ENCODE measurements at regions not wholly inside any gene's neighbourhood (a gene's known extent, or its start where the extent isn't known, plus 50 kb on each side); places are given as distances from the start of the nearest gene placed in this dataset.

DNA sequence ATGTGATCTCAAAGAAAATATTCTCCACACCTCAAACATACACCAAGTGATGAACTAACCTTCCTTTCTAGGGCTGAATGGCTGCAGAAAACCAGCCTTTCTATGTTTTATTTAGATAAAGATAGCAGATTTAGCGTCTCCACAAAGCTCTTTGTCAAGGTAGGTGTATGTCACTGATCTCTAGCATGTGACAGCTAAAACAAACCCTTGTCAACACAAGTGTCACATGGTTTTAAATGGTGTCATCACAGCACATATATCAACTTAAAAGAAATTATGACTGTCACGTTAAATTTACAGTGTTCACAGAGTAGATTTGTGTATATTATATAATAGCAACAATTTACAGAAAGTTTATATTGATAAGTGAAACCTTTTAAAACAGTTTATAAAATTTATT is 58.3 kb downstream of the TENT5A start:
- Histone ChIP-seq H3K4me3 (no peak overlapping the region), H3K9ac (ENCODE audit: control insufficient read depth, insufficient read depth, low read length) (no peak overlapping the region), H3K9me3 (replicated peaks; ENCODE audit: control insufficient read depth, insufficient read depth, low read length) (no peaks in the 10 kb centered on the region), H3K27ac (ENCODE audit: control insufficient read depth, insufficient read depth) (no peak overlapping the region), H3K27me3 (replicated peaks in 1 of 2; ENCODE audit: control insufficient read depth in 2 of 2, insufficient read depth in 2 of 2, low read length in 1 of 2) (no peaks in the 10 kb centered on the region), H3K79me2 (ENCODE audit: control insufficient read depth, insufficient read depth, low read length) (no peaks in the 10 kb centered on the region), H3K36me3 (ENCODE audit: control insufficient read depth in 2 of 2, insufficient read depth in 2 of 2, low read length in 1 of 2) (no peaks in the 10 kb centered on the region), H2AFZ (ENCODE audit: control insufficient read depth, low read depth, low read length) (no peak overlapping the region), H3K4me2 (ENCODE audit: control insufficient read depth, insufficient read depth) (no peak overlapping the region), H4K20me1 (ENCODE audit: control insufficient read depth, insufficient read depth) (no peaks in the 10 kb centered on the region), H3K4me1 (ENCODE audit: control insufficient read depth, insufficient read depth, low read length) (no peaks in the 10 kb centered on the region)
- 14% methylated on average over 2 of the region's 2 CpGs for WGBS (ENCODE audit: insufficient coverage, insufficient replicate concordance, low lambda C conversion rate, missing lambda C conversion rate)
- ChIA-PET RAD21 (ENCODE audit: unreplicated experiment) (no interaction called here), SMC1A (ENCODE audit: uncharacterized antibody, unreplicated experiment) (no interaction called here), CTCF (no interaction called here), POLR2A (no interaction called here)
- in situ Hi-C loops (cut with MboI) (no loop called here), intact Hi-C loops (cut with micrococcal nuclease; ENCODE audit: unreplicated experiment) (no loop called here)
- no TSS peak for BruUV-seq (replicated peaks)
- no peak for DNase-seq (ENCODE audit: low read depth, low spot score)
- ATAC-seq: no peak
- FAIRE-seq: no peak
- TF ChIP-seq PAX5 (IDR thresholded peaks at IDR 0.05; ENCODE audit: borderline replicate concordance, low read depth, low read length) (no peak), MXI1 (IDR thresholded peaks at IDR 0.05; ENCODE audit: low read depth, low read length) (no peak), BMI1 (IDR thresholded peaks at IDR 0.05; ENCODE audit: borderline replicate concordance) (no peak), POLR2AphosphoS5 (IDR thresholded peaks at IDR 0.05; ENCODE audit: low read length) (no peak), MEF2A (IDR thresholded peaks at IDR 0.05; ENCODE audit: insufficient read depth, low read depth, low read length) (no peak), GATAD2B (conservative IDR thresholded peaks at IDR 0.05; ENCODE audit: low read depth) (no peak), BCLAF1 (IDR thresholded peaks at IDR 0.05) (no peak), PML (IDR thresholded peaks at IDR 0.05; ENCODE audit: low read length) (no peak)
- TF ChIP-seq, protein P1, sequence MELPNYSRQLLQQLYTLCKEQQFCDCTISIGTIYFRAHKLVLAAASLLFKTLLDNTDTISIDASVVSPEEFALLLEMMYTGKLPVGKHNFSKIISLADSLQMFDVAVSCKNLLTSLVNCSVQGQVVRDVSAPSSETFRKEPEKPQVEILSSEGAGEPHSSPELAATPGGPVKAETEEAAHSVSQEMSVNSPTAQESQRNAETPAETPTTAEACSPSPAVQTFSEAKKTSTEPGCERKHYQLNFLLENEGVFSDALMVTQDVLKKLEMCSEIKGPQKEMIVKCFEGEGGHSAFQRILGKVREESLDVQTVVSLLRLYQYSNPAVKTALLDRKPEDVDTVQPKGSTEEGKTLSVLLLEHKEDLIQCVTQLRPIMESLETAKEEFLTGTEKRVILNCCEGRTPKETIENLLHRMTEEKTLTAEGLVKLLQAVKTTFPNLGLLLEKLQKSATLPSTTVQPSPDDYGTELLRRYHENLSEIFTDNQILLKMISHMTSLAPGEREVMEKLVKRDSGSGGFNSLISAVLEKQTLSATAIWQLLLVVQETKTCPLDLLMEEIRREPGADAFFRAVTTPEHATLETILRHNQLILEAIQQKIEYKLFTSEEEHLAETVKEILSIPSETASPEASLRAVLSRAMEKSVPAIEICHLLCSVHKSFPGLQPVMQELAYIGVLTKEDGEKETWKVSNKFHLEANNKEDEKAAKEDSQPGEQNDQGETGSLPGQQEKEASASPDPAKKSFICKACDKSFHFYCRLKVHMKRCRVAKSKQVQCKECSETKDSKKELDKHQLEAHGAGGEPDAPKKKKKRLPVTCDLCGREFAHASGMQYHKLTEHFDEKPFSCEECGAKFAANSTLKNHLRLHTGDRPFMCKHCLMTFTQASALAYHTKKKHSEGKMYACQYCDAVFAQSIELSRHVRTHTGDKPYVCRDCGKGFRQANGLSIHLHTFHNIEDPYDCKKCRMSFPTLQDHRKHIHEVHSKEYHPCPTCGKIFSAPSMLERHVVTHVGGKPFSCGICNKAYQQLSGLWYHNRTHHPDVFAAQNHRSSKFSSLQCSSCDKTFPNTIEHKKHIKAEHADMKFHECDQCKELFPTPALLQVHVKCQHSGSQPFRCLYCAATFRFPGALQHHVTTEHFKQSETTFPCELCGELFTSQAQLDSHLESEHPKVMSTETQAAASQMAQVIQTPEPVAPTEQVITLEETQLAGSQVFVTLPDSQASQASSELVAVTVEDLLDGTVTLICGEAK (IDR thresholded peaks at IDR 0.05; ENCODE audit: borderline replicate concordance): no peak
- TF ChIP-seq, protein P2, sequence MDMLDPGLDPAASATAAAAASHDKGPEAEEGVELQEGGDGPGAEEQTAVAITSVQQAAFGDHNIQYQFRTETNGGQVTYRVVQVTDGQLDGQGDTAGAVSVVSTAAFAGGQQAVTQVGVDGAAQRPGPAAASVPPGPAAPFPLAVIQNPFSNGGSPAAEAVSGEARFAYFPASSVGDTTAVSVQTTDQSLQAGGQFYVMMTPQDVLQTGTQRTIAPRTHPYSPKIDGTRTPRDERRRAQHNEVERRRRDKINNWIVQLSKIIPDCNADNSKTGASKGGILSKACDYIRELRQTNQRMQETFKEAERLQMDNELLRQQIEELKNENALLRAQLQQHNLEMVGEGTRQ (IDR thresholded peaks at IDR 0.05; ENCODE audit: borderline replicate concordance, low read depth, low read length): no peak
- TF ChIP-seq, protein P3, sequence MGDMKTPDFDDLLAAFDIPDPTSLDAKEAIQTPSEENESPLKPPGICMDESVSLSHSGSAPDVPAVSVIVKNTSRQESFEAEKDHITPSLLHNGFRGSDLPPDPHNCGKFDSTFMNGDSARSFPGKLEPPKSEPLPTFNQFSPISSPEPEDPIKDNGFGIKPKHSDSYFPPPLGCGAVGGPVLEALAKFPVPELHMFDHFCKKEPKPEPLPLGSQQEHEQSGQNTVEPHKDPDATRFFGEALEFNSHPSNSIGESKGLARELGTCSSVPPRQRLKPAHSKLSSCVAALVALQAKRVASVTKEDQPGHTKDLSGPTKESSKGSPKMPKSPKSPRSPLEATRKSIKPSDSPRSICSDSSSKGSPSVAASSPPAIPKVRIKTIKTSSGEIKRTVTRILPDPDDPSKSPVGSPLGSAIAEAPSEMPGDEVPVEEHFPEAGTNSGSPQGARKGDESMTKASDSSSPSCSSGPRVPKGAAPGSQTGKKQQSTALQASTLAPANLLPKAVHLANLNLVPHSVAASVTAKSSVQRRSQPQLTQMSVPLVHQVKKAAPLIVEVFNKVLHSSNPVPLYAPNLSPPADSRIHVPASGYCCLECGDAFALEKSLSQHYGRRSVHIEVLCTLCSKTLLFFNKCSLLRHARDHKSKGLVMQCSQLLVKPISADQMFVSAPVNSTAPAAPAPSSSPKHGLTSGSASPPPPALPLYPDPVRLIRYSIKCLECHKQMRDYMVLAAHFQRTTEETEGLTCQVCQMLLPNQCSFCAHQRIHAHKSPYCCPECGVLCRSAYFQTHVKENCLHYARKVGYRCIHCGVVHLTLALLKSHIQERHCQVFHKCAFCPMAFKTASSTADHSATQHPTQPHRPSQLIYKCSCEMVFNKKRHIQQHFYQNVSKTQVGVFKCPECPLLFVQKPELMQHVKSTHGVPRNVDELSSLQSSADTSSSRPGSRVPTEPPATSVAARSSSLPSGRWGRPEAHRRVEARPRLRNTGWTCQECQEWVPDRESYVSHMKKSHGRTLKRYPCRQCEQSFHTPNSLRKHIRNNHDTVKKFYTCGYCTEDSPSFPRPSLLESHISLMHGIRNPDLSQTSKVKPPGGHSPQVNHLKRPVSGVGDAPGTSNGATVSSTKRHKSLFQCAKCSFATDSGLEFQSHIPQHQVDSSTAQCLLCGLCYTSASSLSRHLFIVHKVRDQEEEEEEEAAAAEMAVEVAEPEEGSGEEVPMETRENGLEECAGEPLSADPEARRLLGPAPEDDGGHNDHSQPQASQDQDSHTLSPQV (IDR thresholded peaks at IDR 0.05): no peak
